Endothelial cell (in vitro differentiated cells): ENCODE measurements at regions not wholly inside any gene's neighbourhood (a gene's known extent, or its start where the extent isn't known, plus 50 kb on each side); places are given as distances from the start of the nearest gene placed in this dataset.

Experiments used
- DNase-seq: peaks from one replicate; pipeline ENCODE4 v3.0.0; 2021; ENCODE audit warnings: low spot score
- H3K27ac Mint-ChIP-seq: one replicate; pipeline ENCODE4 v1.8.0; 2021; ENCODE audit warnings: mixed read lengths, inconsistent platforms; ENCODE audit not compliant: unreplicated experiment
- H3K27me3 Mint-ChIP-seq: one replicate; pipeline ENCODE4 v1.8.0; 2021; ENCODE audit warnings: mild to moderate bottlenecking, moderate library complexity, mixed read lengths, inconsistent platforms; ENCODE audit not compliant: unreplicated experiment
- H3K36me3 Mint-ChIP-seq: one replicate; pipeline ENCODE4 v1.8.0; 2021; ENCODE audit warnings: mild to moderate bottlenecking, low read depth, mixed read lengths, inconsistent platforms; ENCODE audit not compliant: unreplicated experiment
- H3K4me1 Mint-ChIP-seq: one replicate; pipeline ENCODE4 v1.8.0; 2021; ENCODE audit warnings: mild to moderate bottlenecking, mixed read lengths, inconsistent platforms; ENCODE audit not compliant: unreplicated experiment
- H3K4me3 Mint-ChIP-seq: one replicate; pipeline ENCODE4 v1.8.0; 2021; ENCODE audit warnings: mild to moderate bottlenecking, mixed read lengths, inconsistent platforms; ENCODE audit not compliant: unreplicated experiment
- H3K9me3 Mint-ChIP-seq: one replicate; pipeline ENCODE4 v1.8.0; 2021; ENCODE audit warnings: mixed read lengths, inconsistent platforms; ENCODE audit not compliant: unreplicated experiment
- TF ChIP-seq, protein P1 (sequence below): fragments of 200-600 bp; sonication (generic); IDR thresholded peaks from one replicate; pipeline ENCODE4 v1.5.0; 2021; ENCODE audit warnings: antibody characterized with exemption; ENCODE audit not compliant: unreplicated experiment

DNA sequence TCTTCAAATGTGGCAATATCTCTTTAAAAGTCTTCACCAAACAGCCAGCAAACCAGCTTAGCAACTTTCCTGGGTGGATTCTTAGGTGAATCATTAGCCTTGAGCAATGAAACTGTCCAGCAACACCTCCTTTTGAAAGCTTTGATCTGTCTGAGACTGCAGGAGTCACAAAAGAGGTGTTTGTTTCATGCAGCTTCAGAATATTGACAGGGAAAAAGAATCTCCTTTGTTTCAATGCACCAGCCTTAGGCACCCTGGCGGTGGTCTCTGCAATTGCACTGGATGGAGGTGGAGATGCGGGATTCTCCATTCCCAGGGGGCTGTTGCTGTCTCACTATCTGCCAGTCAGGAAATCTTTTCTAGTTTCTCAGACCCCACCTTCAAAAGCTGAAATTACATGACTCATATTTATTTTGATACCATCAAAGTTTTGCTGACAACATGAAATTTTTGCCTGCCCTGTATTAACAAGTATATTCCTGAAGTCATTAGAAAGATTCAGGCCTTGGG, 76.0 kb upstream of the DSG1 start:
- peaks cover 14% of the 10 kb centered on the region for H3K27me3 Mint-ChIP-seq
- H3K4me1 Mint-ChIP-seq = peaks cover 39% of the 10 kb centered on the region
- peak; percentile 68 for DNase-seq
- TF ChIP-seq, protein P1, sequence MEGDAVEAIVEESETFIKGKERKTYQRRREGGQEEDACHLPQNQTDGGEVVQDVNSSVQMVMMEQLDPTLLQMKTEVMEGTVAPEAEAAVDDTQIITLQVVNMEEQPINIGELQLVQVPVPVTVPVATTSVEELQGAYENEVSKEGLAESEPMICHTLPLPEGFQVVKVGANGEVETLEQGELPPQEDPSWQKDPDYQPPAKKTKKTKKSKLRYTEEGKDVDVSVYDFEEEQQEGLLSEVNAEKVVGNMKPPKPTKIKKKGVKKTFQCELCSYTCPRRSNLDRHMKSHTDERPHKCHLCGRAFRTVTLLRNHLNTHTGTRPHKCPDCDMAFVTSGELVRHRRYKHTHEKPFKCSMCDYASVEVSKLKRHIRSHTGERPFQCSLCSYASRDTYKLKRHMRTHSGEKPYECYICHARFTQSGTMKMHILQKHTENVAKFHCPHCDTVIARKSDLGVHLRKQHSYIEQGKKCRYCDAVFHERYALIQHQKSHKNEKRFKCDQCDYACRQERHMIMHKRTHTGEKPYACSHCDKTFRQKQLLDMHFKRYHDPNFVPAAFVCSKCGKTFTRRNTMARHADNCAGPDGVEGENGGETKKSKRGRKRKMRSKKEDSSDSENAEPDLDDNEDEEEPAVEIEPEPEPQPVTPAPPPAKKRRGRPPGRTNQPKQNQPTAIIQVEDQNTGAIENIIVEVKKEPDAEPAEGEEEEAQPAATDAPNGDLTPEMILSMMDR = peak; percentile 95
- H3K36me3 Mint-ChIP-seq = no peaks in the 10 kb centered on the region
- H3K4me3 Mint-ChIP-seq = no peak overlapping the region
- peak overlapping the region; percentile 45 for H3K27ac Mint-ChIP-seq
- no peaks in the 10 kb centered on the region for H3K9me3 Mint-ChIP-seq

DNA sequence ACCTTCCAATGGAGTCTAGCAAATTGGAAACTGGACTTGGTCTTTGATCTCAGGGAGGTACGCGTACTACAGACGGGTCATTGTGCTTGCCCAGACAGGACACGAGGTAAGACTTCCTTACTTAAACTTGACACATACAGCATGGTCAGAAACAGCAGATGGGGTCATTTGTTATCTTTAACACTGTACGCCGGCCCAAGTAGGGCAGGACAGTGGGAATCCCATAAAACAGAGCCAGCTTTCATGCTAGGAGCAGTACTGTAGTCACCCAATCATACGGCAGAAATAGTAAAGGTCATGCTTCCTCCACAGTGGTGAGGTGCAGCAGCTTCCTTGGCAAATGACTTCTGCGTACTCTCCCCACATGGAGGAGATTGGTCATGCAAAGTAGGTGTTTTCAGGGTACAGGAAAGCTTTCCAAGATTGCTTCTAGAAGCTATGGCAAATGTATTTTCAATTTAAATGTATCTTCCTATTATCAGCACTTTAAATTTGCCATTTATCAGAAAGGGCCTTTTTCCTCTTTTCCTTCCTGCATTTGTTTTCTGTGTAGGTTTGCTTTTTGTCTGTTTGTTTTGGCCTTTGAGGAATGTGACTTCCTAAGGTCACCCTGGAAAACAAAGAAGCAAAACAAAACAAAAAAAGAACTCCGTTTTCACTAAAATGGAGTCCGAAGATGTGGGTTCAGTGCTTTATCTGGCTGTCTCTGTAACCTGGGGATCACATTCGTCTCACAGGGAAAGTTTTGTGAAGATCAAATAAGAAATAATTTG, 74.0 kb upstream of the DSG1 start:
- Mint-ChIP-seq H3K4me1 (peaks cover 45% of the 10 kb centered on the region), H3K27me3 (peaks cover 12% of the 10 kb centered on the region), H3K27ac (peak overlapping the region; percentile 99), H3K9me3 (no peaks in the 10 kb centered on the region), H3K4me3 (peak overlapping the region; percentile 22), H3K36me3 (no peaks in the 10 kb centered on the region)
- TF ChIP-seq, protein P1 = no peak
- peak; percentile 34 for DNase-seq

DNA sequence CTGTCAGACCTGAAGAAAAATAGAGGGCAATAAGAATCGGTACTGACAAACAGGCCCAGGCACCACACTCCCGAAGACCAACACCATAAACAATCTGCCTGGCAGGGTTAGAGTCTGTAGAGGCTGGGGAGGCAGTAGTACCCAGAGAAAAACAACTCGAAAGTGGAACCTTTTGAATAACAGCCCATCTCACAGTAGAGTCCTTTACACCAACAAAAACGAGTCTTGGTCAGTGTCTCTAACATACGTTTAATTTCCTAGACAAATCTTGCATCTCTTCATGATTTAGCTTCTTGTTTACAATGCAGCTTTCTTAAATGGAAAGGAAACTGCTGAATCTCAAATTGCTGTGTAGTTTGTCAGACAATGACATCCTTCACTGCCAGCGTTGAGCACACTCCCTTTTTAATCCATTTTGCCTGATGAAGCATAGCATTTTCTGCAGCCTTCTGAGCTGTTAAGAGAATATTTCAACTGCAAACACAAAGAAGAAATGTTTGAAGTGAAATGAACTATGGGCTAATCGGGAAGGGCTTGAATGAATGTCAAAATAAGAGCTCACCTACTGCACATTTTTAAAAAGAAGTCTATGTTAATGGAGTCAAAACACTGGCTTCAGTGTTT, 73.1 kb upstream of the DSG1 start:
- Mint-ChIP-seq H3K4me1 (peaks cover 45% of the 10 kb centered on the region), H3K27me3 (peaks cover 11% of the 10 kb centered on the region), H3K27ac (peak overlapping the region; percentile 99), H3K4me3 (peak overlapping the region; percentile 26), H3K36me3 (no peaks in the 10 kb centered on the region), H3K9me3 (no peaks in the 10 kb centered on the region)
- TF ChIP-seq, protein P1 = no peak
- DNase-seq = peak; percentile 23

DNA sequence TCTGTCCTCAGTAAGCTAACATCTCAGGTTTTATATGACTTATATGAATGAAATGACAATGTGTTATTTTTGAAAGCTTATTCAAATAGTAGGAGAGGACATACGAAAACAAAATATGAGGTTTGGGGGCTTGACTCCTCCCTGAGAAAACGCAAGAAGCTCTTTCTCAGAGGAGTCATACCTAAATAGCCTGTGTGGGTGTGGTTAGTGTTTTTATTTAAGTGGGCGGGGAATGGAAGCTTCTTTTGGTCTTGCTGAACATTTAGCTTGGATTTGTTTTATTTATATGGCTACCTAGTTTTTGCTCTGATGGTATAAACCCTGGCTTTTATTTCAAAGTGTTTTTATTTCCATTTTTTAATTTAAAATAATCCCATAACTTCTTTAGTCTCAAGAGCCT, 72.1 kb upstream of the DSG1 start:
- TF ChIP-seq, protein P1 = no peak
- no peaks in the 10 kb centered on the region for H3K36me3 Mint-ChIP-seq
- H3K4me1 Mint-ChIP-seq = peaks cover 45% of the 10 kb centered on the region
- no peak for DNase-seq
- H3K9me3 Mint-ChIP-seq = no peaks in the 10 kb centered on the region
- peaks cover 10% of the 10 kb centered on the region for H3K27me3 Mint-ChIP-seq
- no peak overlapping the region for H3K4me3 Mint-ChIP-seq
- peak overlapping the region; percentile 87 for H3K27ac Mint-ChIP-seq

DNA sequence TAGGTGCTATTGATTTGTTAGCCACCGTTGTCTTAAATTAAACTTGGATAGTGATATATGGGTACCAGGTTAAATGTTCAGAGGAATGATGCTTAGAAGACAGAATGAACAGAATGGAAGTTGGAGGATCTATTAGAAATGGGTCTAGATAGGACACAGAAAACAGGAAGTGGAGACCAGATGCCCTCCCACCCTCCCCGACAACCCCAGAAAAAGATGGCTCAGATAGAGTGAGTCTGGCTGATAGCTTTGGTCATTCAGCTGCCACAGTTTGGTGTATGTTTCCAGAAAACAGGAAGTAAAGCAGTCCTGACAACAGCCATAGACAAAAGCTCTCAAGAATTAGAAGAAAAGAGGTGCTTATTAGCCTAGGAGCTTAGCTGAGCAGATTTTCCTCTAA, 71.5 kb upstream of the DSG1 start:
- H3K4me3 Mint-ChIP-seq = no peak overlapping the region
- H3K27ac Mint-ChIP-seq = peak overlapping the region; percentile 94
- peaks cover 10% of the 10 kb centered on the region for H3K27me3 Mint-ChIP-seq
- TF ChIP-seq, protein P1 = no peak
- no peak for DNase-seq
- peaks cover 45% of the 10 kb centered on the region for H3K4me1 Mint-ChIP-seq
- H3K36me3 Mint-ChIP-seq = no peaks in the 10 kb centered on the region
- H3K9me3 Mint-ChIP-seq = no peaks in the 10 kb centered on the region
